HL-60 (cell line): ENCODE measurements at regions not wholly inside any gene's neighbourhood (a gene's known extent, or its start where the extent isn't known, plus 50 kb on each side); places are given as distances from the start of the nearest gene placed in this dataset.

Source experiments
- CTCF ChIP-seq: IDR thresholded peaks from one replicate; pipeline ENCODE4 v1.5.1; 2011; ENCODE audit warnings: low read length, control low read depth, inconsistent platforms; ENCODE audit not compliant: insufficient read depth
- GABPA ChIP-seq: IDR thresholded peaks from 2 replicates; pipeline ENCODE4 v1.6.1; 2012; ENCODE audit warnings: low read depth
- POLR2AphosphoS5 ChIP-seq: IDR thresholded peaks from 2 replicates; pipeline ENCODE4 v1.6.1; 2012; ENCODE audit warnings: low read depth
- REST ChIP-seq: IDR thresholded peaks from 2 replicates; pipeline ENCODE4 v1.6.1; 2012; ENCODE audit warnings: low read depth; ENCODE audit not compliant: insufficient replicate concordance

- TF ChIP-seq CTCF (no peak), GABPA (no peak), POLR2AphosphoS5 (no peak), REST (no peak)
Observed at GRCh38 chr9:28999057-28999456, 1425.8 kb upstream of the C9orf72 start.
